PC-3 (cell line): ENCODE measurements at regions not wholly inside any gene's neighbourhood (a gene's known extent, or its start where the extent isn't known, plus 50 kb on each side); places are given as distances from the start of the nearest gene placed in this dataset.

Source experiments
- ATAC-seq: fragments of 200-7000 bp; cut with Tn5 transposase; 2 replicates; pipeline ENCODE4 v1.9.1; 2020; ENCODE audit warnings: mild to moderate bottlenecking, moderate library complexity
- BruUV-seq: library from RNA; stranded (reverse); fragments of 400-500 nt; replicated peaks from 2 replicates; lab custom pipeline; 2021; lab: Mats Ljungman, UMichigan
- CTCF ChIA-PET: fragments of 300-600 bp; sonication (Branson Sonifier 250); formaldehyde crosslinking; loops from one replicate; lab custom pipeline; 2022; ENCODE audit warnings: antibody characterized with exemption; lab: Charles Lee
- POLR2A ChIA-PET: fragments of 300-600 bp; sonication (Branson Sonifier 250); formaldehyde crosslinking; loops from one replicate; lab custom pipeline; 2022; ENCODE audit warnings: antibody characterized with exemption; ENCODE audit not compliant: unreplicated experiment; lab: Charles Lee
- DNase-seq: peaks from one replicate; pipeline ENCODE4 v3.0.0-alpha.2; 2015
- H2AFZ ChIP-seq: fragments of 300-600 bp; sonication (generic); 2 replicates; pipeline ENCODE4 v1.6.0; 2016; ENCODE audit warnings: antibody characterized with exemption, low read length
- H3F3A ChIP-seq: fragments of 300-600 bp; sonication (generic); one replicate; pipeline ENCODE4 v1.6.0; 2017; ENCODE audit warnings: antibody characterized with exemption, low read length, control low read depth, mild to moderate bottlenecking; ENCODE audit not compliant: unreplicated experiment
- H3K27ac ChIP-seq: fragments of 300-600 bp; sonication (generic); 2 replicates; pipeline ENCODE4 v1.5.1; 2016; ENCODE audit warnings: mild to moderate bottlenecking, low read length
- H3K27me3 ChIP-seq: fragments of 300-600 bp; sonication (generic); 2 replicates; pipeline ENCODE4 v1.6.1; 2016; ENCODE audit warnings: low read length, mixed read lengths
- H3K36me3 ChIP-seq: fragments of 300-600 bp; sonication (generic); 2 replicates; pipeline ENCODE4 v1.6.1; 2016; ENCODE audit warnings: low read depth, mixed run types, low read length, mixed read lengths
- H3K4me1 ChIP-seq: fragments of 300-600 bp; sonication (generic); 2 replicates; pipeline ENCODE4 v1.5.1; 2016; ENCODE audit warnings: low read length; ENCODE audit not compliant: insufficient read depth
- H3K4me2 ChIP-seq: fragments of 300-600 bp; sonication (generic); 2 replicates; pipeline ENCODE4 v1.6.0; 2016; ENCODE audit warnings: low read length
- H3K4me3 ChIP-seq: fragments of 300-600 bp; sonication (generic); 2 replicates; pipeline ENCODE4 v1.5.1; 2016; ENCODE audit warnings: mild to moderate bottlenecking, low read length, mixed read lengths
- H3K79me2 ChIP-seq: fragments of 300-600 bp; sonication (generic); 2 replicates; pipeline ENCODE4 v1.6.1; 2017; ENCODE audit warnings: low read length, mixed read lengths
- H3K9ac ChIP-seq: fragments of 300-600 bp; sonication (generic); 2 replicates; pipeline ENCODE4 v1.6.0; 2016; ENCODE audit warnings: mild to moderate bottlenecking, low read length
- H3K9me2 ChIP-seq: fragments of 300-600 bp; sonication (generic); replicated peaks from 2 replicates; pipeline ENCODE4 v1.6.1; 2016; ENCODE audit warnings: mixed run types, low read length, mixed read lengths
- H3K9me3 ChIP-seq: fragments of 300-600 bp; sonication (generic); 2 replicates; pipeline ENCODE4 v1.6.1; 2016; ENCODE audit warnings: low read length, mixed read lengths
- H4K20me1 ChIP-seq: fragments of 300-600 bp; sonication (generic); 2 replicates; pipeline ENCODE4 v1.6.1; 2016; ENCODE audit warnings: low read length, mixed read lengths
- CTCF ChIP-seq: fragments of 300-600 bp; sonication (generic); conservative IDR thresholded peaks from 2 replicates; pipeline ENCODE4 v1.5.1; 2017; ENCODE audit warnings: antibody characterized with exemption, low read depth, mild to moderate bottlenecking, low read length
- EZH2 ChIP-seq: fragments of 300-600 bp; sonication (generic); IDR thresholded peaks from one replicate; pipeline ENCODE4 v1.6.1; 2017; ENCODE audit warnings: antibody characterized with exemption, mild to moderate bottlenecking, low read length; ENCODE audit not compliant: unreplicated experiment
- EZH2phosphoT487 ChIP-seq: fragments of 300-600 bp; sonication (generic); IDR thresholded peaks from 2 replicates; pipeline ENCODE4 v1.6.1; 2018; ENCODE audit warnings: mild to moderate bottlenecking, antibody characterized with exemption, low read length, borderline replicate concordance
- intact Hi-C: fragments of 100-400 bp; cut with micrococcal nuclease; formaldehyde crosslinking; loops from 2 replicates; pipeline ENCODE4 v1.9.0; 2023

GRCh38 chrX:73267206-73267605 is 52.6 kb upstream of the NAP1L2 start:
- intact Hi-C loops, result loop anchor here (10.0 kb wide), 1 partner anchor 182 kb away; no protein-coding TSS in a partner anchor
- Histone ChIP-seq H3K9me3 (no peaks in the 10 kb centered on the region), H2AFZ (no peak overlapping the region), H3F3A (no peaks in the 10 kb centered on the region), H3K4me2 (no peak overlapping the region), H3K36me3 (no peaks in the 10 kb centered on the region), H3K27me3 (0 out of 2 replicates have a peak, but pooled peaks cover 7% of the 10 kb centered on the region), H3K4me3 (no peak overlapping the region), H3K79me2 (no peaks in the 10 kb centered on the region), H3K4me1 (no peaks in the 10 kb centered on the region), H3K9me2 (no peaks in the 10 kb centered on the region), H4K20me1 (no peaks in the 10 kb centered on the region), H3K9ac (no peak overlapping the region), H3K27ac (no peak overlapping the region)
- no peak for ATAC-seq
- no TSS peak for BruUV-seq
- DNase-seq, result no peak
- no peak for TF ChIP-seq CTCF
- no peak for TF ChIP-seq EZH2
- TF ChIP-seq EZH2phosphoT487, result no peak
- ChIA-PET POLR2A (no interaction called here), CTCF (no interaction called here)

GRCh38 chrX:73266766-73267165 is 52.1 kb upstream of the NAP1L2 start:
- ChIA-PET POLR2A (no interaction called here), CTCF (no interaction called here)
- H3K4me3 ChIP-seq, result no peak overlapping the region
- no peak for ATAC-seq
- no peaks in the 10 kb centered on the region for H4K20me1 ChIP-seq
- no peaks in the 10 kb centered on the region for H3K4me1 ChIP-seq
- H3K27me3 ChIP-seq, result 0 out of 2 replicates have a peak, but pooled peaks cover 7% of the 10 kb centered on the region
- no peaks in the 10 kb centered on the region for H3K9me3 ChIP-seq
- no peak overlapping the region for H2AFZ ChIP-seq
- BruUV-seq, result no TSS peak
- no peak for DNase-seq
- no peak overlapping the region for H3K27ac ChIP-seq
- intact Hi-C loops, result loop anchor here (10.0 kb wide), 1 partner anchor 182 kb away; no protein-coding TSS in a partner anchor
- no peaks in the 10 kb centered on the region for H3K9me2 ChIP-seq
- no peaks in the 10 kb centered on the region for H3K36me3 ChIP-seq
- H3F3A ChIP-seq, result no peaks in the 10 kb centered on the region
- H3K4me2 ChIP-seq, result no peak overlapping the region
- TF ChIP-seq EZH2phosphoT487 (no peak), CTCF (no peak), EZH2 (no peak)
- H3K79me2 ChIP-seq, result no peaks in the 10 kb centered on the region
- no peak overlapping the region for H3K9ac ChIP-seq
